ENCODE measurements at regions not wholly inside any gene's neighbourhood (a gene's known extent, or its start where the extent isn't known, plus 50 kb on each side); places are given as distances from the start of the nearest gene placed in this dataset.
"Not testable (repeated sequence)": the region's sequence is repeated elsewhere in the genome, so short reads cannot be mapped to it uniquely, and the experiment has no call there.

DNA sequence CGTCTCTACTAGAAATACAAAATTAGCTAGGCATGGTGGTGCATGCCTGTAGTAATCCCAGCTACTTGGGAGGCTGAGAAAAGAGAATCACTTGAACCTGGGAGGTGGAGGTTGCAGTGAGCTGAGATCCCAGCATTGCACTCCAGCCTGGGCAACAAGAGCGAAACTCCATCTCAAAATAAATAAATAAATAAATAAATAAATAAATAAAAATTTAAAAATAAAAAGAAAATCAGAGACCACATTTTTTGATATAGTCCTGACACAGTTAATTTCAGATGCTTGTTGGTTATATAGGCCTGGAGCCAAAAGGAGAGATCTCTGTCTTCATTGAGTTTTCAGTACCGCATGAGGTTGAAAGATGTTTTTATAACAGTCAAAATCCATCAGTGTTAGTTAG lies 388.3 kb downstream of the PRELID2 start:
- not testable (repeated sequence) for TF ChIP-seq EZH2 (IDR thresholded peaks at IDR 0.05); POLR2AphosphoS5 (IDR thresholded peaks at IDR 0.05; ENCODE audit: borderline replicate concordance, low read depth, low read length)

Measured in SK-N-MC (cell line).